ENCODE measurements at regions not wholly inside any gene's neighbourhood (a gene's known extent, or its start where the extent isn't known, plus 50 kb on each side); places are given as distances from the start of the nearest gene placed in this dataset.
"Not testable (repeated sequence)": the region's sequence is repeated elsewhere in the genome, so short reads cannot be mapped to it uniquely, and the experiment has no call there.

- no peaks in the 10 kb centered on the region for H3K4me1 Mint-ChIP-seq (ENCODE audit: low read depth)
- no peaks in the 10 kb centered on the region for H3K36me3 Mint-ChIP-seq
- H3K9me3 Mint-ChIP-seq (ENCODE audit: low read depth): no peaks in the 10 kb centered on the region
- H3K4me3 Mint-ChIP-seq: no peak overlapping the region
- H3K27ac Mint-ChIP-seq: no peak overlapping the region
- H3K27me3 Mint-ChIP-seq: no peaks in the 10 kb centered on the region
Measured at GRCh38 chr6:140824595-140824994, 1308.1 kb upstream of the GJE1 start.

DNA sequence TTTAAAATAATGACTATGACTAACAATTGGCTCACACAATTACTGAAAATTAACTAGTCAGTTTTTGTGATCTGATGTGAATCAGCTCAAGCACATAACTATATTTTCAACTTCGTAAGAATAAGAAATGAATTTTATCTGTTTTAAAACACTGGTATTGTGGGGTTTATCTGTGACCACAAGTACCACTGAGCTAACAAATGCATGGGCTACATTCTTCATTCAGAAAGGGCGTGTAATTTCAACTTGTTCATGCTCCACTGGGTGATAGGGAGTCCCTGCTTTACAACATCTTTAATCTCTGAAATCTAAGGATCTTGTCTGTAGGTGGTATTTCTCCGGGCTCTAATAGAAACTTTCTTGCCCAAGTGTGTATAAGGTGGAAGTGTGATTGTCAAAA lies 1311.5 kb upstream of the GJE1 start:
- Mint-ChIP-seq H3K36me3 (no peaks in the 10 kb centered on the region), H3K4me1 (ENCODE audit: low read depth) (no peaks in the 10 kb centered on the region), H3K27me3 (no peaks in the 10 kb centered on the region), H3K27ac (no peak overlapping the region), H3K9me3 (ENCODE audit: low read depth) (no peaks in the 10 kb centered on the region), H3K4me3 (no peak overlapping the region)

DNA sequence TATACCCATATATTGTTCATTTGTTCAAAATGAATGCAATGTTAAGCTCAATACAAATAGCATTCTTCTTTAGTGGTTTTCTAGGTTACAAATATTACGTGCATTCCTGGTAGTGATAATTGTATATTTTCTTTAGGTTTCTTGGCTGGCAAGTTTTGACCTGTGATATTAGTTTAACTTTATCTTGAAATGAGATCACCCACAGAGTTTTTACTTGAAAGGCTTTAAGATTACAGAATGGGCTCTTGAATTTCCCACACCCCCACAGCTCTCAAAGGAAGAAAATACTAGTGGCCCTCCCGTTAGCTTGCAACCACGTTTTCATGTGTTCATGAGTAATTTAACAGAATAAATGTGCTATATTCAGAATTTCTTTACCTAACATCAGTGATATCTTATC lies 1315.5 kb upstream of the GJE1 start:
- no peaks in the 10 kb centered on the region for H3K4me1 Mint-ChIP-seq (ENCODE audit: low read depth)
- H3K36me3 Mint-ChIP-seq: no peaks in the 10 kb centered on the region
- no peak overlapping the region for H3K4me3 Mint-ChIP-seq
- no peak overlapping the region for H3K27ac Mint-ChIP-seq
- no peaks in the 10 kb centered on the region for H3K9me3 Mint-ChIP-seq (ENCODE audit: low read depth)
- peaks cover 2% of the 10 kb centered on the region for H3K27me3 Mint-ChIP-seq

- H3K27me3 Mint-ChIP-seq: peaks cover 2% of the 10 kb centered on the region
- no peaks in the 10 kb centered on the region for H3K36me3 Mint-ChIP-seq
- no peaks in the 10 kb centered on the region for H3K4me1 Mint-ChIP-seq (ENCODE audit: low read depth)
- H3K9me3 Mint-ChIP-seq (ENCODE audit: low read depth): no peaks in the 10 kb centered on the region
- no peak overlapping the region for H3K27ac Mint-ChIP-seq
- no peak overlapping the region for H3K4me3 Mint-ChIP-seq
Measured at GRCh38 chr6:140816681-140817080, 1316.0 kb upstream of the GJE1 start.

- Mint-ChIP-seq H3K4me1 (ENCODE audit: low read depth) (no peaks in the 10 kb centered on the region), H3K9me3 (ENCODE audit: low read depth) (no peaks in the 10 kb centered on the region), H3K4me3 (no peak overlapping the region), H3K27ac (no peak overlapping the region), H3K36me3 (no peaks in the 10 kb centered on the region), H3K27me3 (peaks cover 4% of the 10 kb centered on the region)
Measured at GRCh38 chr6:140812636-140813035, 1320.1 kb upstream of the GJE1 start.

DNA sequence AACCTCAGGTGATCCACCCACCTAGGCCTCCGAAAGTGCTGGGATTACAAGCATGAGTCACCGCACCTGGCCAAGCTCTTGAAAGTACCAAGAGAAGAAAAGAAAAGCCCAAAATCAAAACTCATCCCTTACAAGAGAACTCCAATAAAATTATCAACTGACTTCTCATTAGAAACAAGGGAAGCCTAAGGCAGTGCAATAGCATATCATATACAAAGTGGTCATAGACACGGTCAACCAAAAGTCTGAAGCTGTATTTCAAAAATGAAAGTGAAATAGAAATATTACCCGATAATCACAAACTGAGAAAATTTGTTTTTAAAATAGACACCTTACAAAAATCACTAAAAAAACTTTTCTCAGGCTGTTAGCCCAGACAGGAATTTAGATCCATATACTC lies 1321.1 kb upstream of the GJE1 start:
- H3K27ac Mint-ChIP-seq: no peak overlapping the region
- peaks cover 4% of the 10 kb centered on the region for H3K27me3 Mint-ChIP-seq
- no peaks in the 10 kb centered on the region for H3K36me3 Mint-ChIP-seq
- H3K4me3 Mint-ChIP-seq: no peak overlapping the region
- no peaks in the 10 kb centered on the region for H3K4me1 Mint-ChIP-seq (ENCODE audit: low read depth)
- H3K9me3 Mint-ChIP-seq (ENCODE audit: low read depth): no peaks in the 10 kb centered on the region

GRCh38 chr6:140809694-140810101 lies 1323.0 kb upstream of the GJE1 start:
- H3K27ac Mint-ChIP-seq: no peak overlapping the region
- no peaks in the 10 kb centered on the region for H3K4me1 Mint-ChIP-seq (ENCODE audit: low read depth)
- H3K36me3 Mint-ChIP-seq: no peaks in the 10 kb centered on the region
- H3K4me3 Mint-ChIP-seq: no peak overlapping the region
- H3K27me3 Mint-ChIP-seq: peaks cover 4% of the 10 kb centered on the region
- H3K9me3 Mint-ChIP-seq (ENCODE audit: low read depth): no peaks in the 10 kb centered on the region

DNA sequence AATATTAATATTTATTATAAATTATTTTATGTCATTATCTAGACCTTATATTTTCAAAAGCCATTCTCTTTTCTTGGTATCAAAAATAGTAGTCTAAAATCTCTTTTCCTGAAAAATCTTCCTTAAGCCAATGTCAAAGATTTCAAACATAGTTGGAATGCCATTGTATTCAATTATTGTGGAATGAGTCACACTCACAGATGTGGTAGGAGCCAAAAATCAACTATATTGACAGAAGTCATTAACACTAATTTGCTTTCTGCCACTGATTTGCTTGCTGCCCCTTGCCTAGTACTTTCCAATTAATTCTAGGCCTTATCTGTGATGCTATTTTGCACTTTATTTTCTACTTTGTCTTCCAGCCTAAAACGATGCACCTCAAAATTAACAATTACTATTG lies 1326.3 kb upstream of the GJE1 start:
- H3K4me1 Mint-ChIP-seq (ENCODE audit: low read depth): no peaks in the 10 kb centered on the region
- peaks cover 2% of the 10 kb centered on the region for H3K27me3 Mint-ChIP-seq
- no peak overlapping the region for H3K4me3 Mint-ChIP-seq
- no peak overlapping the region for H3K27ac Mint-ChIP-seq
- no peaks in the 10 kb centered on the region for H3K36me3 Mint-ChIP-seq
- no peaks in the 10 kb centered on the region for H3K9me3 Mint-ChIP-seq (ENCODE audit: low read depth)

GRCh38 chr6:140794544-140794943 lies 1338.2 kb upstream of the GJE1 start:
- H3K36me3 Mint-ChIP-seq: no peaks in the 10 kb centered on the region
- H3K4me3 Mint-ChIP-seq: no peak overlapping the region
- no peaks in the 10 kb centered on the region for H3K9me3 Mint-ChIP-seq (ENCODE audit: low read depth)
- H3K27ac Mint-ChIP-seq: no peak overlapping the region
- H3K27me3 Mint-ChIP-seq: no peaks in the 10 kb centered on the region
- H3K4me1 Mint-ChIP-seq (ENCODE audit: low read depth): no peaks in the 10 kb centered on the region

DNA sequence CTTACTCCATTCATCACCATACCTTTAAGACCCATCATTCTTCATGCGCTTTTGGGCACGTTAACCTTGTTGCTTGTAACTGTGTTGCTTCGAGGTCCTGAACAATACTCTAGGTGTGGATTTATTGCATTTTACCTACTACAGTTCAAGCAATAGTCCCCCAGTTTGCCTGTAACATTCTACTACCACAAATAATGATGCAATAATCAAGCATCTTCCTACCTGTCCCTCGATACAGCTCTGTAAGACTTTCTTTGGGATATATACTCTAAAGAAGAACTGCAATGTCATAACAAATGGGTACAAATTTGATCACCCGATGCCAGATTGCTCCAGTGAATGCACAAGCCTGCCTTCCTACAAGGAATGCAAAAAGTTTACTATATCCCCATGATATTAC lies 1342.6 kb upstream of the GJE1 start:
- H3K4me3 Mint-ChIP-seq: no peak overlapping the region
- no peaks in the 10 kb centered on the region for H3K4me1 Mint-ChIP-seq (ENCODE audit: low read depth)
- no peaks in the 10 kb centered on the region for H3K9me3 Mint-ChIP-seq (ENCODE audit: low read depth)
- H3K27me3 Mint-ChIP-seq: no peaks in the 10 kb centered on the region
- H3K36me3 Mint-ChIP-seq: no peaks in the 10 kb centered on the region
- H3K27ac Mint-ChIP-seq: no peak overlapping the region

GRCh38 chr6:140789466-140789865 lies 1343.3 kb upstream of the GJE1 start:
- Mint-ChIP-seq H3K36me3 (no peaks in the 10 kb centered on the region), H3K4me1 (ENCODE audit: low read depth) (no peaks in the 10 kb centered on the region), H3K9me3 (ENCODE audit: low read depth) (no peaks in the 10 kb centered on the region), H3K27me3 (no peaks in the 10 kb centered on the region), H3K4me3 (no peak overlapping the region), H3K27ac (no peak overlapping the region)

GRCh38 chr6:140785926-140786325 lies 1346.8 kb upstream of the GJE1 start:
- H3K27ac Mint-ChIP-seq: no peak overlapping the region
- H3K4me1 Mint-ChIP-seq (ENCODE audit: low read depth): no peaks in the 10 kb centered on the region

GRCh38 chr6:140784573-140784972 lies 1348.2 kb upstream of the GJE1 start:
- no peaks in the 10 kb centered on the region for H3K36me3 Mint-ChIP-seq
- H3K9me3 Mint-ChIP-seq (ENCODE audit: low read depth): no peaks in the 10 kb centered on the region
- no peak overlapping the region for H3K4me3 Mint-ChIP-seq
- H3K4me1 Mint-ChIP-seq (ENCODE audit: low read depth): no peaks in the 10 kb centered on the region
- H3K27me3 Mint-ChIP-seq: no peaks in the 10 kb centered on the region
- H3K27ac Mint-ChIP-seq: no peak overlapping the region

More at GRCh38 chr6:140785926-140786325, 1346.8 kb upstream of the GJE1 start:
- no peaks in the 10 kb centered on the region for H3K9me3 Mint-ChIP-seq (ENCODE audit: low read depth)
- H3K36me3 Mint-ChIP-seq: no peaks in the 10 kb centered on the region
- H3K4me3 Mint-ChIP-seq: no peak overlapping the region
- H3K27me3 Mint-ChIP-seq: no peaks in the 10 kb centered on the region

DNA sequence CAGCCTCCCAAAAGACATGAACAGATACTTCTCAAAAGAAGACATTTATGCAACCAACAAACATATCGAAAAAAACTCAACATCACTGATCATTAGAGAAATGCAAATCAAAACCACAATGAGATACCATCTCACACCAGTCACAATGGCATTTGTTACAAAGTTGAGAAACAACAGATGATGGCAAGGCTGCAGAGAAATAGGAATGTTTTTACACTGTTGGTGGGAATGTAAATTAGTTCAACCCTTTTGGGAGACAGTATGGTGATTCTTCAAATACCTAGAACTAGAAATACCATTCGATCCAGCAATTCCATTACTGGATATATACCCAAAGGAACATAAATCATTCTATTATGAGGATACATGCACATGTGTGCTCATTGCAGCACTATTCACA lies 1349.2 kb upstream of the GJE1 start:
- H3K4me1 Mint-ChIP-seq (ENCODE audit: low read depth); H3K9me3 Mint-ChIP-seq (ENCODE audit: low read depth); H3K27me3 Mint-ChIP-seq; H3K27ac Mint-ChIP-seq; H3K36me3 Mint-ChIP-seq; H3K4me3 Mint-ChIP-seq: not testable (repeated sequence)

DNA sequence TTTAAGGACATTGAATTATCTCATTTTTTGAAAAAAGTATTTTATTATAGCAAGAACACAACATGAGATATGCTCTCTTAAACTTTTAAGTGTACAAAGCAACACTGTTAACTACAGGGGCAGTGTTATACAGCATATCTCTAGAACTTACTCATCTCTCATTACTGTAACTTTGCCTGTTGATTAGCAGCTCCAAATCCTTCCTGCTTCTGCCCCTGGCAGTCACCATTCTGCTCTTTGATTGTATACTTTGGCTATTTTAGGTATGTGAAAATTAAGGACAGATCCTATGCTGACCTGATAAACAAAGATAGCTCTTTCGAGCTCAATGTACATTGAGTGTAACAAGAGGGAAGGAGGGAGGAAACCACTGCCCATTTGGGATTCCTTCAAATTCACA lies 1349.8 kb upstream of the GJE1 start:
- Mint-ChIP-seq H3K4me3 (no peak overlapping the region), H3K27ac (no peak overlapping the region), H3K9me3 (ENCODE audit: low read depth) (no peaks in the 10 kb centered on the region), H3K4me1 (ENCODE audit: low read depth) (no peaks in the 10 kb centered on the region), H3K27me3 (no peaks in the 10 kb centered on the region), H3K36me3 (no peaks in the 10 kb centered on the region)

GRCh38 chr6:140779991-140780596 lies 1352.6 kb upstream of the GJE1 start:
- H3K9me3 Mint-ChIP-seq (ENCODE audit: low read depth): no peaks in the 10 kb centered on the region
- H3K36me3 Mint-ChIP-seq: no peaks in the 10 kb centered on the region
- H3K27ac Mint-ChIP-seq: no peak overlapping the region
- H3K4me3 Mint-ChIP-seq: no peak overlapping the region
- H3K27me3 Mint-ChIP-seq: no peaks in the 10 kb centered on the region
- H3K4me1 Mint-ChIP-seq (ENCODE audit: low read depth): no peaks in the 10 kb centered on the region
